HL-60 (cell line): ENCODE measurements at regions not wholly inside any gene's neighbourhood (a gene's known extent, or its start where the extent isn't known, plus 50 kb on each side); places are given as distances from the start of the nearest gene placed in this dataset.

Source experiments
- DNase-seq, 2 experiments: peaks; one replicate each; pipeline ENCODE4 v3.0.0-alpha.2; 2010 to 2020; ENCODE audit warnings: low read depth in 1 of 2, low spot score in 1 of 2
- H3K27ac ChIP-seq: fragments of 250-450 bp; sonication (Bioruptor Pico); replicated peaks from 2 replicates; pipeline ENCODE4 v1.5.1; 2020; ENCODE audit warnings: mild to moderate bottlenecking, moderate library complexity
- H3K27me3 ChIP-seq: fragments of 250-450 bp; sonication (Bioruptor Pico); 2 replicates; pipeline ENCODE4 v1.5.1; 2021; ENCODE audit warnings: mild to moderate bottlenecking, moderate library complexity; ENCODE audit not compliant: insufficient read depth, poor library complexity, severe bottlenecking
- H3K4me3 ChIP-seq: replicated peaks from 2 replicates; pipeline ENCODE4 v1.5.1; 2011; ENCODE audit warnings: mild to moderate bottlenecking, control low read depth, low read length; ENCODE audit not compliant: insufficient read depth
- GABPA ChIP-seq: IDR thresholded peaks from 2 replicates; pipeline ENCODE4 v1.6.1; 2012; ENCODE audit warnings: low read depth
- POLR2AphosphoS5 ChIP-seq: IDR thresholded peaks from 2 replicates; pipeline ENCODE4 v1.6.1; 2012; ENCODE audit warnings: low read depth
- SPI1 ChIP-seq: IDR thresholded peaks from 2 replicates; pipeline ENCODE4 v1.6.1; 2012; ENCODE audit warnings: low read depth, mild to moderate bottlenecking, borderline replicate concordance
- TF ChIP-seq, protein P1 (sequence below): IDR thresholded peaks from 2 replicates; pipeline ENCODE4 v1.6.1; 2012; ENCODE audit warnings: low read depth; ENCODE audit not compliant: insufficient replicate concordance
- TF ChIP-seq, protein P2 (sequence below): IDR thresholded peaks from one replicate; pipeline ENCODE4 v1.5.1; 2011; ENCODE audit warnings: low read length, control low read depth, inconsistent platforms; ENCODE audit not compliant: insufficient read depth

DNA sequence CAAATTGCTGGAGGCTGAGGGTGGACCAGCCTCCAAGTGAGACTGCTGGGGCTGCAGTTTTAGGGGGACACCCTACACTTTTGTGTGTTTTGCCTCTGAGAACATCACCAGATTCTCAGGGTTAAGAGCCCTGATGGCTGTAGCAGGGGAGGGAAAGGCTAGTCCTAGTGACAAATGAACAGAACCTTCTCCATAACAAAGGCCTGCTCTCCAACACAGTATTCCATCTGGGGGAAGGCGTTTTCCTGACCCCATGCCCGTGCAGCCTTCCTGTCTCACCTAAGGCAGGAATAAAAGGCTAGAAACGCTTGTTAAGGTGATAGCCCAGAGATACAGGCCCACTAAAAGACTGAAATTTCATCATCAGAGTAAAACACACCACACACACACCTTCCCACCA lies 50.2 kb upstream of the NSMCE3 start:
- no peak for DNase-seq
- Histone ChIP-seq H3K4me3 (no peak overlapping the region), H3K27me3 (no peaks in the 10 kb centered on the region), H3K27ac (no peak overlapping the region)
- no peak for TF ChIP-seq POLR2AphosphoS5
- TF ChIP-seq SPI1 = no peak
- TF ChIP-seq, protein P1, sequence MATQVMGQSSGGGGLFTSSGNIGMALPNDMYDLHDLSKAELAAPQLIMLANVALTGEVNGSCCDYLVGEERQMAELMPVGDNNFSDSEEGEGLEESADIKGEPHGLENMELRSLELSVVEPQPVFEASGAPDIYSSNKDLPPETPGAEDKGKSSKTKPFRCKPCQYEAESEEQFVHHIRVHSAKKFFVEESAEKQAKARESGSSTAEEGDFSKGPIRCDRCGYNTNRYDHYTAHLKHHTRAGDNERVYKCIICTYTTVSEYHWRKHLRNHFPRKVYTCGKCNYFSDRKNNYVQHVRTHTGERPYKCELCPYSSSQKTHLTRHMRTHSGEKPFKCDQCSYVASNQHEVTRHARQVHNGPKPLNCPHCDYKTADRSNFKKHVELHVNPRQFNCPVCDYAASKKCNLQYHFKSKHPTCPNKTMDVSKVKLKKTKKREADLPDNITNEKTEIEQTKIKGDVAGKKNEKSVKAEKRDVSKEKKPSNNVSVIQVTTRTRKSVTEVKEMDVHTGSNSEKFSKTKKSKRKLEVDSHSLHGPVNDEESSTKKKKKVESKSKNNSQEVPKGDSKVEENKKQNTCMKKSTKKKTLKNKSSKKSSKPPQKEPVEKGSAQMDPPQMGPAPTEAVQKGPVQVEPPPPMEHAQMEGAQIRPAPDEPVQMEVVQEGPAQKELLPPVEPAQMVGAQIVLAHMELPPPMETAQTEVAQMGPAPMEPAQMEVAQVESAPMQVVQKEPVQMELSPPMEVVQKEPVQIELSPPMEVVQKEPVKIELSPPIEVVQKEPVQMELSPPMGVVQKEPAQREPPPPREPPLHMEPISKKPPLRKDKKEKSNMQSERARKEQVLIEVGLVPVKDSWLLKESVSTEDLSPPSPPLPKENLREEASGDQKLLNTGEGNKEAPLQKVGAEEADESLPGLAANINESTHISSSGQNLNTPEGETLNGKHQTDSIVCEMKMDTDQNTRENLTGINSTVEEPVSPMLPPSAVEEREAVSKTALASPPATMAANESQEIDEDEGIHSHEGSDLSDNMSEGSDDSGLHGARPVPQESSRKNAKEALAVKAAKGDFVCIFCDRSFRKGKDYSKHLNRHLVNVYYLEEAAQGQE = no peak
- TF ChIP-seq, protein P2, sequence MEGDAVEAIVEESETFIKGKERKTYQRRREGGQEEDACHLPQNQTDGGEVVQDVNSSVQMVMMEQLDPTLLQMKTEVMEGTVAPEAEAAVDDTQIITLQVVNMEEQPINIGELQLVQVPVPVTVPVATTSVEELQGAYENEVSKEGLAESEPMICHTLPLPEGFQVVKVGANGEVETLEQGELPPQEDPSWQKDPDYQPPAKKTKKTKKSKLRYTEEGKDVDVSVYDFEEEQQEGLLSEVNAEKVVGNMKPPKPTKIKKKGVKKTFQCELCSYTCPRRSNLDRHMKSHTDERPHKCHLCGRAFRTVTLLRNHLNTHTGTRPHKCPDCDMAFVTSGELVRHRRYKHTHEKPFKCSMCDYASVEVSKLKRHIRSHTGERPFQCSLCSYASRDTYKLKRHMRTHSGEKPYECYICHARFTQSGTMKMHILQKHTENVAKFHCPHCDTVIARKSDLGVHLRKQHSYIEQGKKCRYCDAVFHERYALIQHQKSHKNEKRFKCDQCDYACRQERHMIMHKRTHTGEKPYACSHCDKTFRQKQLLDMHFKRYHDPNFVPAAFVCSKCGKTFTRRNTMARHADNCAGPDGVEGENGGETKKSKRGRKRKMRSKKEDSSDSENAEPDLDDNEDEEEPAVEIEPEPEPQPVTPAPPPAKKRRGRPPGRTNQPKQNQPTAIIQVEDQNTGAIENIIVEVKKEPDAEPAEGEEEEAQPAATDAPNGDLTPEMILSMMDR = no peak
- TF ChIP-seq GABPA = no peak
